ENCODE measurements at regions not wholly inside any gene's neighbourhood (a gene's known extent, or its start where the extent isn't known, plus 50 kb on each side); places are given as distances from the start of the nearest gene placed in this dataset.

DNA sequence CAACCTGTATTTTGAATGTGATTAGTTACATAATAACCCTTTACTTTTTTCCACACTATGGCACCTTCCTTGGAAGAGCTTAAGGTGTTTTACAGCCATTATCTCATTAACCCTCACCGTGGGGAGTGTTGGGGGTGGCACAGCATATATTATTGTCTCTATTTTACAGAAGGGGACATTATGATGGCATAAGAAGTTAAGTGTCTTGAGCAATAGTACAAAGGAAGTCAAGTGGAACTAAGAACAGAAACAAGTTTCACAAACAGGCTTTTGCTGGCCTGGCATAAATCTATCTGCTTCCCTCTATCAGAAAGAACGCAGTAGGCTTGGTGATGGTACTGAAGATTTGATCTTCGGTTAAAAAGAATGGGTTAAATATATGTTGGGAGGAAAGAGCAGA, 169.7 kb upstream of the OTX2 start:
- WGBS: 74% methylated on average over 3 of the region's 3 CpGs
- H3K36me3 ChIP-seq: no peaks in the 10 kb centered on the region

DNA sequence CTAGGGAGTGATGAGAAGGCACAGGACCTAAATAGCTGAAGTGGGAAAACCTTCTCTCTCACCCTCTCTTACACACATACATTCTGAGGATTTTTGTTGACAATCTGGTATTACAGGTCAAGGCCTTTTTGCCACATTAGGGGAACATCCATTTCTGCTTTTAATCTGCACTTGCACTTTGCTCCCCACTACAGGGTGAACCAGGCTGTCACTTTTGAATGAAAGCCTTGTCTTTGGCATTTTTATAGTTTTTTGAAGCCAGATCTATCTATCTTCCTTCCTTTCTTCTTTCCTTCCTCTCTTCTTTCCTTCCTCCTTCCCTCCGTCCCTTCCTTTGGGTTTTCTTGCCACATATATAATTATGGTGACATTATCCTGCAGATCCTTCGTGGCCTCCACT, 165.9 kb upstream of the OTX2 start:
- WGBS: 86% methylated on average over 2 of the region's 2 CpGs
- no peak for TF ChIP-seq POLR2A (IDR thresholded peaks at IDR 0.05)
- TF ChIP-seq, protein P1, sequence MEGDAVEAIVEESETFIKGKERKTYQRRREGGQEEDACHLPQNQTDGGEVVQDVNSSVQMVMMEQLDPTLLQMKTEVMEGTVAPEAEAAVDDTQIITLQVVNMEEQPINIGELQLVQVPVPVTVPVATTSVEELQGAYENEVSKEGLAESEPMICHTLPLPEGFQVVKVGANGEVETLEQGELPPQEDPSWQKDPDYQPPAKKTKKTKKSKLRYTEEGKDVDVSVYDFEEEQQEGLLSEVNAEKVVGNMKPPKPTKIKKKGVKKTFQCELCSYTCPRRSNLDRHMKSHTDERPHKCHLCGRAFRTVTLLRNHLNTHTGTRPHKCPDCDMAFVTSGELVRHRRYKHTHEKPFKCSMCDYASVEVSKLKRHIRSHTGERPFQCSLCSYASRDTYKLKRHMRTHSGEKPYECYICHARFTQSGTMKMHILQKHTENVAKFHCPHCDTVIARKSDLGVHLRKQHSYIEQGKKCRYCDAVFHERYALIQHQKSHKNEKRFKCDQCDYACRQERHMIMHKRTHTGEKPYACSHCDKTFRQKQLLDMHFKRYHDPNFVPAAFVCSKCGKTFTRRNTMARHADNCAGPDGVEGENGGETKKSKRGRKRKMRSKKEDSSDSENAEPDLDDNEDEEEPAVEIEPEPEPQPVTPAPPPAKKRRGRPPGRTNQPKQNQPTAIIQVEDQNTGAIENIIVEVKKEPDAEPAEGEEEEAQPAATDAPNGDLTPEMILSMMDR (IDR thresholded peaks at IDR 0.05): no peak
- TF ChIP-seq POLR2AphosphoS5 (IDR thresholded peaks at IDR 0.05): no peak
- intact Hi-C loops (cut with DNase I): no loop called here
- no peak for DNase-seq (ENCODE audit: low spot score)
- H3K27ac ChIP-seq: no peak overlapping the region
- H3K4me1 ChIP-seq (replicated peaks): no peaks in the 10 kb centered on the region
- no peaks in the 10 kb centered on the region for H3K36me3 ChIP-seq
- H3K27me3 ChIP-seq (replicated peaks; ENCODE audit: insufficient read depth): no peaks in the 10 kb centered on the region
- no peaks in the 10 kb centered on the region for H3K9me3 ChIP-seq
- no peak overlapping the region for H3K4me3 ChIP-seq

More for the DNA sequence above, 169.7 kb upstream of the OTX2 start:
- H3K4me3 ChIP-seq: no peak overlapping the region
- no peak overlapping the region for H3K27ac ChIP-seq
- no peaks in the 10 kb centered on the region for H3K27me3 ChIP-seq (replicated peaks; ENCODE audit: insufficient read depth)
- no peaks in the 10 kb centered on the region for H3K4me1 ChIP-seq (replicated peaks)
- H3K9me3 ChIP-seq: no peaks in the 10 kb centered on the region
- intact Hi-C loops (cut with DNase I): no loop called here
- no peak for TF ChIP-seq POLR2AphosphoS5 (IDR thresholded peaks at IDR 0.05)
- TF ChIP-seq, protein P1 (IDR thresholded peaks at IDR 0.05): no peak
- TF ChIP-seq POLR2A (IDR thresholded peaks at IDR 0.05): no peak
- no peak for DNase-seq (ENCODE audit: low spot score)

DNA sequence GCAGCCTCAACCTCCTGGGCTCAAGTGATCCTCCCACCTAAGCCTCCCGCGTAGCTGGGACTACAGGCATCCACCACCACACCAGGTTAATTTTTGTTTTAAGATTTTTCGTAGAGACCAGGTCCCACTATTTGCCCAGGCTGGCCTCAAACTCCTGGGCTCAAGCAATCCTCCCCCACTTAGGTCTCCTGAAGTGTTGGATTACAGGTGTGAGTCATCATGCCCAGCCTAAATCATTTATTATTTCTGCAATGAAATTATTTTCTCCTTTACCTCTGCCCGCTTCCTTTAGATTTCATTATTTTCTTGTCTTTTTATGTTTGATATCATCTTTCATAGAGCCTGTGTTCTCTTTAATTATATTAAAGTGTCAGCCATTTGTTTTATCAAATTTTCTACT, 165.2 kb upstream of the OTX2 start:
- Histone ChIP-seq H3K9me3 (no peaks in the 10 kb centered on the region), H3K36me3 (no peaks in the 10 kb centered on the region), H3K4me1 (replicated peaks) (no peaks in the 10 kb centered on the region), H3K27ac (no peak overlapping the region), H3K4me3 (no peak overlapping the region), H3K27me3 (replicated peaks; ENCODE audit: insufficient read depth) (no peaks in the 10 kb centered on the region)
- DNase-seq (ENCODE audit: low spot score): no peak
- 91% methylated on average over 4 of the region's 4 CpGs for WGBS
- intact Hi-C loops (cut with DNase I): no loop called here
- TF ChIP-seq, protein P1 (IDR thresholded peaks at IDR 0.05): no peak
- TF ChIP-seq POLR2AphosphoS5 (IDR thresholded peaks at IDR 0.05) (no peak), POLR2A (IDR thresholded peaks at IDR 0.05) (no peak)

DNA sequence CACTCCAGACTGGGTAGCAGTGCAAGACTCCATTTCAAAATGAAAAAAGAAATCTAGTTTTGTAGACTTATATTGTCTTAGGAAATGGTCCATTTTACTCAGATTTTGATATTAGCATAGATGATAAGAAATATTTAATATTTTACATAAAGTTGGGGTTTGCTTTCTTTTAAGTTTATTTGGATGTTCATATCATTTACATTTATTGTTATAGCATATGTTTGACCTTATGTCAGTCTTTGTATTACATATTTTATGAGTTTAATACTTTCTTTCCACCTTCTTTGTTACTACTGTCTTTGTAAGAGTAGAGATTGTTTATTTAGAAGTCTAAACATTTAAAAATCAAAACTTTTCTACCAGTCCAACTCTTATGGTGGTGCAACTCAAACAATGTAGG, 162.7 kb upstream of the OTX2 start:
- no peak for DNase-seq (ENCODE audit: low spot score)
- no peaks in the 10 kb centered on the region for H3K36me3 ChIP-seq
- no peak overlapping the region for H3K4me3 ChIP-seq
- H3K4me1 ChIP-seq (replicated peaks): no peaks in the 10 kb centered on the region
- no peaks in the 10 kb centered on the region for H3K27me3 ChIP-seq (replicated peaks; ENCODE audit: insufficient read depth)
- H3K9me3 ChIP-seq: no peaks in the 10 kb centered on the region
- no peak overlapping the region for H3K27ac ChIP-seq
- TF ChIP-seq POLR2AphosphoS5 (IDR thresholded peaks at IDR 0.05) (no peak), POLR2A (IDR thresholded peaks at IDR 0.05) (no peak)
- TF ChIP-seq, protein P1 (IDR thresholded peaks at IDR 0.05): no peak
- intact Hi-C loops (cut with DNase I): no loop called here

DNA sequence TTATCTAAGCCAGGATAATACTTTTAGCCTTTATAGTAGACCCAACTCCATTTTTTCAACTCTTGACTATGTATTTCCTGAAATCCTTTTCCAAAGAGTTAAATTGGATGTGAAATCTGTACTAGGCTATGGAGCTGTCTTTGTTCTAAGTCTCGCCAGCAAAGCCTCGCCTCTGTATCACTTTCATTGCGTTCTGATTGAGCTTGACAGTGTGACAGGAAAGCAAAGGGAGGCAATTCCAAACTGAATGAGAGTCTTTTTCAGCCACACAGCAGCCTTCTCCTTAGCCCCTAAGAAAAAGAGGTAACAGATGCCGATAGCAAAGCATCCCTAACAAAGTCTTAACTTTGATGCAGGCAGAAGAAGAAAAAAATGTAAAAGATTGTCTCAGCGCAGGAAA, 154.6 kb upstream of the OTX2 start:
- 56% methylated on average over 5 of the region's 5 CpGs for WGBS
- no peaks in the 10 kb centered on the region for H3K4me1 ChIP-seq (replicated peaks)
- H3K9me3 ChIP-seq: no peaks in the 10 kb centered on the region
- H3K27ac ChIP-seq: no peak overlapping the region
- H3K36me3 ChIP-seq: no peaks in the 10 kb centered on the region
- peaks cover 2% of the 10 kb centered on the region for H3K27me3 ChIP-seq (replicated peaks; ENCODE audit: insufficient read depth)
- no peak for DNase-seq (ENCODE audit: low spot score)
- intact Hi-C loops (cut with DNase I): no loop called here
- TF ChIP-seq POLR2A (IDR thresholded peaks at IDR 0.05) (no peak), POLR2AphosphoS5 (IDR thresholded peaks at IDR 0.05) (no peak)
- TF ChIP-seq, protein P1 (IDR thresholded peaks at IDR 0.05): no peak
- H3K4me3 ChIP-seq: no peak overlapping the region
